HG02571 (cell line): ENCODE measurements at regions not wholly inside any gene's neighbourhood (a gene's known extent, or its start where the extent isn't known, plus 50 kb on each side); places are given as distances from the start of the nearest gene placed in this dataset.

Source experiments
- ATAC-seq: cut with Tn5 transposase; IDR thresholded peaks from one replicate; pipeline ENCODE4 v1.9.1; 2021; ENCODE audit warnings: mild to moderate bottlenecking, moderate library complexity; ENCODE audit not compliant: unreplicated experiment

DNA sequence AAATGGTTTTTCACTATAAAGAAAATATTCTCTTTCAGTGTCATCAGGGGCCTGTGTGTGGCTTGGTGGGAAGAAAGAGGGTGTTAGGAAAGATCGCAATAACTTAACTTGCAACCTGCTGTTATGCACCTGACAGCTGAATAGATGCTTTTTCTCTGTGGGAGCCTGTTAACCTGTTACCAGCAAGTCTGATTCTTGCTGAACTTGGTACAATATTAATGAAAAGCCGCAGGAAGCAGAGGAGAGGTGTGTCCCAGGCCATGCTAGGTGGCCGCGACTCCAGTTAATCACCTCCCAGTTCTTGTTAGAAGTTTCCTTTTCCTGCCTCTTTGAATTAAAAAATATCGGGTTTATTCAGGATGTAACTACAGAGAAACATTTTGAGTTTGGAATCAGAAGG lies 494.8 kb upstream of the AGA start:
- ATAC-seq = no peak

DNA sequence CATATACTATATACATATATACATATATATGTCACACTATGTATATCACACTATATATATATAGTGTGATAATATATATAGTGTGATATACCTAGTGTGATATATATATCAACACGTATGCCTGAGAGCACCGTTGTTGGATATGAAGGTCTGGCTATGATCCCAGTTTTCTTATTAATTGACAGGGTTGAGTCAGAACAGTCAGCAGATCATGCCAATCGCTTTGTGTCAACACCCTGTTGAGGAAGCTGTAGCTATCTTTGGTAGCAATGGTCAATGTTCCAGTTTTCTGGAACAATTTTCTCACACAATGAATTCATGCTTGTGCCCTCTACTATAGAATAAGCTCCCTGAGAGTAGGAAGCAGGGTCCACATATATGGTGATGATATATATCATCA lies 496.0 kb upstream of the AGA start:
- ATAC-seq = no peak

DNA sequence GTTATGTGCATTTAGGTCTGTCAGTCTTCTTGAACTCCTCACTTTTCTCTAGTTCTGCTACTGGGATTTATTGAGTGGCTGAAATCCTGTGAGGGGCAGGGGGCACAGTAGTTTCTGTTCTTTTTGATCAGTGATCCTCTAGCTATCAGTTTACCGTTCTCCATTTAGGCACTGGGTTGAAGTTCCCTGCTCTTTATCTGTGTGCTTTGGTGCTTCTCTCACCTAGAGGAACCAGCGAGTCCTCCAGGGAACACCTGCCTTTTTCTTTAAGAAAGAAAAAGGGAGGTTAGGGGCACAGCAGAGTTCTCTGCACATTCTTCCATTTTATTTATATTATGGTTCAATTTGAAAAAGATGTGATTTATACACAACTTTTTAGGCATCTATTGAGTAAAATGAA lies 503.0 kb upstream of the AGA start:
- ATAC-seq = no peak

DNA sequence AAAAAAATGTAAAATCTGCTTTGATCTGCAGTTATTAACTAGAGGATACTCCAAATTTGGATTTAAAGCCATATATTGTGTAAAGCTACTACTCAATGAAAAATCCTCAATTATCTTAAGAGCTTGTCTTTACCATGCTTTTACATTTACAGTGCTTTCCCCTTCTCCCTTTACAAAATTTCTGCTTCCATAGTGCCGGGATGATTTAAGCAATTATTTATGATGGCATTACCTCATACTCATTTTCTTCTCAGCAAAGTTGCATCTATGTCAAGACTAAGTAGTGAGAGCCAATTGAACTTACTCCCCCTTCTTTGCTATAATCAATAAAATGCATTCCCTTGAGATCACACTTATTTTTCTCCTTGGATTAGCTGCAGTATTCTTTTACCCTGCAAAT lies 505.4 kb upstream of the AGA start:
- ATAC-seq = no peak

DNA sequence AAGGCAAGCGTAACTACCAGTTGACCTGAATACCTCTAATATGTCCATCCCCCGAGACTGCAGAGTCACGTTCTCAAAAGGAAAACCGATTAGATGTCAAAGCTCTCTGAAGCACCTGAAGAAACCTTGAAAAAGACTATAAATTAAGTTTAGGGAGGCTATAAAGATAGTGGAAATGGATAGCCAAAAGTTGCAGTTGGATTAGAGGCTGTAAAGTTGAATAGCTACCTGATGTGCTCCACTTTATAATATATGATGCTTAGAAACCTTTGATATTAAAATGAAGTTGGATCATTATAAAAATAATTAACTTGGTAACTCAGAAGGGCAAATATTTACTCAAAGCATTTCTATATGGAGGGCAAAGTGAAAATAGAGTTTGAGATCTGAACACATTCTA lies 506.6 kb upstream of the AGA start:
- ATAC-seq = no peak

DNA sequence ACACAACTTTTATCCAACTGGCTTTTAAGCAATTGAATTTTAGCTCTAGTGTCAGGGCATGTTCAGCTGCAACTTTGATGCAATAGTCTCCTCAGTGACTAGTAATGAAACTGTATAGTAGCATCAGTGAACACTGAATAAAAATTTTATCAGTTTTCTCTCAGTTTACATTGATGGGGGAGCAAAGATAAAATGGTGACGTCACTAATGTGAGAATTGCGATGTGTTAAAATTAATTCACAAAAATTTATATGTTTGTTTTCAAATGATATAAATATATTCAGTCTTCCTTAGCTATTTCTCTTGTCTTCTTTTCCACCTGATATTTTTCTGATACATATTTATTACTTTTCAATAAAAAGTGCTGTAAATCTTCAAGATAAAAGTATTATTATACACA lies 508.8 kb upstream of the AGA start:
- no peak for ATAC-seq

DNA sequence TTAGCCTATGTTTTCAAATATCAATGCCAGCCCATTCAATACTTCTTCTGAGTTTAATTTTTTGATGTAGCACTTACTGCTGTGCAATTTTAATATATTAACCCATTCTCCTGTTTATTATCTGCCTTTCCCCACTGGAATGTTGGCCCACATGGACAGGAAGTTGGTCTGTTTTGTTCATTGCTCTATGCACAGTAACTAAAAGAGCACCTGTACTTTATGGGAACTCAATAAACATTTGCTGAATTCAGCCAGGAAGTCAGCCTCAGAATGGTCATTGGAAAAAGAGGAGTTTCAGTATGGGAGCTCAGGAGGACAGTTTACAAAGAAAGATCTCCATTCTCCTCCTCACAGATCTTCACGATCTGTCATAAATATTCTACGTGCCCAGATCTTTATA lies 510.5 kb upstream of the AGA start:
- ATAC-seq = no peak

DNA sequence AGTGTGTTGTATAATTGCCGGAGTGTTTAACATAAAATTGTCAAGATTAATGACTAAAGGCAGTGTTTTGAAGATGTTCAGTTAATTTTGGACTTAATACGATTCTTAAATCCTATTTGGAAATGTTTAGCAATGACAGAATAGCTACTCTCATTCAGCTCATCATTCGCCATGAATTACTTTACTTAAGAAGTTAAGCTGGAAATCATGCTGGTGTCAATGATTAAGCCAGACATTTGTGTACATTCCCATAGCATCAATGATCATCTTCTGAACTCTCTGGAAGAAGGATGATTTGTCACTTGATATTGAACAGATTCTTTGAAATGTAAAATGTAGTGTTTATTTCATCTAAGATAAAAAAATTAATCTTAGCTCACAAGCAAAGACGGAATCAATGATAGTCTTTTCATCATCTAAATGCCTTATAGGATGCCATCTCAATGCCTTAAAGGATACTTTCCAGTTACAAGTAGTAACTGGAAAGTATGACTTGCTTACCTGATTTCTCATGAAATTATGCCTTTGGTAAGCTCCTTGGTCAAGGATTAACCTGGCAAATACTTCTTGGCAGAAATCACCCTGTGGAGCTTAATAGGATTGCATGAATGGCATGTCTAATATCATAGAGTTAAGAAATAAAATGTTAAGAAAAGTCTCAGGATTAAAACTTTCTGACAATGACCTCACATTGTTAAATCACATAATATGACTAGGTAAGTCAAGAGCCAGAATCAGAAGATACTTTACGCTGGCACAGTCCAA lies 515.5 kb upstream of the AGA start:
- no peak for ATAC-seq

DNA sequence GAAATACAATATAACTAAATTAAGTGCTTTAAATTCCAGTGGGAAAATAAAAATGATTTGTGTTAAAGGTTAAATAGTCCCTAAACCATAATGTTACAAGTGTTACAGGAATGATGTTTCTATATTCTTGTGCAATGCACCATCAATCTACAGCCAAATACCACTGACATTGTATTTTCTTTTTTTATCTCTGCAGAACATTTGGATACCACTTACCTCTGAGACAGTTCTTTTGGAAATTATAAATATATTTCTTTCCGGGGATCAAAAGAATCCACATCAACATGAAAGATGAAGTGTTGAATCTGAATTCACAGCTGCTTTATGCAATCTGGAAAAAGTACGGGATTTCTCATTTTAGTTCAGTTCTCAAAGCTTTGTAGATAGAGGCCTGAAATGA lies 518.3 kb upstream of the AGA start:
- no peak for ATAC-seq

DNA sequence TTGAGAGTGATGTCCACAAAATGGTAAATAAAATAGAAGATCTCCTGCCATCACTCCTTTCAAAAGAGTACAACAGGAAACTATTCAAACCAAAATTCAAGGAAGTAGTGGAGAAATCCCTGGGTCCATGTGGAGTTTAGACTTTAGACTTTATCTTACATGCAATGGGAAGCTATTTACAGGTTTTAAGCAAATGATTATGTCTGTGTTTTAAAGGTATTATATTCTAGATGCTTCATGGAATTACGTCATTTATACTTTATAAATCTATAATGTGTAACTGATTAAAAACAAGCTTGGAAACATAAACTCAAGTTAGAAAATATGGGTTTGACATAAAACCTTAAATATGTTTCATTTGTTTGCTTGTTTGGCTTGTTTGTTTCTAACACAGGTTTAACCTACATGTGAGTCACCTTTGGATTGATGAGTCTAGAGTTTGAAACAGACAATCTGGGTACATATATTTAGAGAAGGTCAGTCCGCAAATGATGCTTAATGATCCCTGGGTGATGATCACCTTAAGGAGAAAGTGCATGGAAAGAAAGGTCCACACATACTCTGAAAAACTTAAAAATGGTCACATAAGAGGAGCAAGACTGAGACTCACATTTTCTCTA lies 519.6 kb upstream of the AGA start:
- ATAC-seq = no peak

DNA sequence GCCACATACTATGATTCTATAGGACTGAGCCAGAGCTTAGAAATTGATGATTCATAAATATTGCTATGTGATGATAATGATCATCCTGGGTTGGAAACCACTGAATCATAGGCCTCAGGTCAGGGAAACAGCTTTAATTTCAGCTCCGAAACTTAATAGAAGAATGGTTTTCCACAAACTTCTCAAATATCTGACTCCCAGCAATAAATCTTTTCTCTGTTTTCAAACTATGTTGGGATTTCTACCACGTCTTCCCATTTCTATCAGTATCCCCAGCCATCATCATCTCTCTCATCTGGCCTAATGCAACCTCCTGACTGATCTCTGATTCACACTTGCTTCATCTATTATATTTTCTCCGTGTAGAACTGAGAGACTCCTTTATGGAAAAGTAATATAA lies 521.8 kb upstream of the AGA start:
- ATAC-seq = no peak

DNA sequence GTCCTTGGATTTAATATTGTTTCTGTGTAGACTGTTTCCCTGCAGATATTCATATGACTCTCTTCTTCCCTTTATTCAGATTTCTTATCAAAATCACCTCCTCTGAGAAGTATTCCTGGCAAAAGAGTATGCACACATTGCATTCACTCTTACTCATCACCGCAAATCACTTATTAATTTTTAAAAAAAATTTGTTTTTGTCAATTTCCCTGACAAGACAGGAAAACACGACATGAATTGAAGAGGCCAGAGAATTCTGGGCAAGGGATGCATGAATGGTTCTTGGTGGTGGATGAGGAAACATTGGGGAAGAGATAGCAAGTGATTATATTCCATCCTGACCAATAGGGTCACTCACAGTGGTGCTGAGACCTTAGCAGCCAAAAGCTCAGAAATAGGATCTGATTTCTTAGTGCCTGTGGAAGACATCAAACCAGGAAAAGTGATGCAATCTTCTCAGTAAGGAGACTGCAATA lies 522.5 kb upstream of the AGA start:
- ATAC-seq = no peak

DNA sequence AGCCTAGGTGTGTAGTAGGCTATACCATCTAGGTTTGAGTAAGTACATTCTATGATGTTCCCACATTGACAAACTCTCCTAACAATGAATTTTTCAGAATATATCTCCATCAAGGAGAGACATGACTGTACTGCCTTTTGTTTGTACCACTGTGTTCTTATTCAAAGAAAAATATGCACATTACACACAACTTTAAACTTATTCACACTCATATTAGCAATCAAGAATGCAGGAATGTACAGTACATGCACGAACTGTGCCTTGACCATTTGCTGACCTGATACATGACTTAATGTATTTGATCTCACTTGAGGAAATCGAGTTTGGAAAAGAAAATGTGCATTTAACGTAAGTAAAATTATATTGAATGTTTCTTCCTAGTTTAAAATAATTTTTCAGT lies 525.1 kb upstream of the AGA start:
- no peak for ATAC-seq

DNA sequence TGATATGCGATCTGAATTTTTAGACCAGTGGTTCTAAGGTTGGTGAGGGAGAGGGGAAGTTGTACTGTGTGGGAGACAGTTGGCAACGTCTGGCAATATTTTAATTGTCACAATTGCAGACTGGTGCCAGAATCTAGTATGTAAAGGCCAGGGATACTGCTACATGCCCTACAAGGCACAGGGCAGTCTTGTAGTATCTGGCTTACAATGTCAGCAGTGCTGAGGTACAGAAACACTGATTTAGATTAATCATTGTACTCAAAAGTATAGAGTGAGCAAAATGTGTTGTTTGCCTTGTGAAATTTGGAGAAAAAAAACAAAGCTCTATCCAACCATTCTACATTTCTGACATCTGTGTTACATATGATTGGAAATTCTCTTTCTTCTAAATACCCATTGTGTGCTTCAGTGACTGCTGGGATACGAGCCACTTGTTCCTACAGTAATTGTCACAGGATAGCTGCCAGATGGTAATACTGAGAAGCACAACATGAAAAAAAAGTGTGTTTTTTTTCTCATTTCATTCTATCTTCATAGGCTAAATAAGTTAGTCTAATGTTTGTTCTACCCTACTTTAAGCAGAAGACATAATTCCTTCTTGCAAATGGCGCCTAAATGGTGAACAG lies 526.7 kb upstream of the AGA start:
- no peak for ATAC-seq

DNA sequence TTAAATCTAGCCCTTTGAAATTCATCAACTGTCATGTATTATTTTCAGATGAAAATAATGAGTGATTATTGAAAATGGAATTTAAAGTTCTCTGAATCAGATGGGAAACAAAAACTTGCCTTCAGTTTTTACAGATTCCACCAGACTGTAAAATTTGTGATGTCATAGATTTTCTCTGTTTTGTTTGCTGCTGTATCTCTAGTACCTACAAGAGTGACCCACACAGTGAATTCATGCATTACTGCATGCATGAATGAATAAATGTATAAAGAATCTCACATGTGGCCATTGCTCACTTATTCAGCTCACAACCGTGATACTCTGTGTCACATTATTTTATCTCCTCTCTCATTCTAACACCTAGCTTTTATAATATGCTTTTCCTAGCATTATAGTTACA lies 532.2 kb upstream of the AGA start:
- ATAC-seq = no peak

DNA sequence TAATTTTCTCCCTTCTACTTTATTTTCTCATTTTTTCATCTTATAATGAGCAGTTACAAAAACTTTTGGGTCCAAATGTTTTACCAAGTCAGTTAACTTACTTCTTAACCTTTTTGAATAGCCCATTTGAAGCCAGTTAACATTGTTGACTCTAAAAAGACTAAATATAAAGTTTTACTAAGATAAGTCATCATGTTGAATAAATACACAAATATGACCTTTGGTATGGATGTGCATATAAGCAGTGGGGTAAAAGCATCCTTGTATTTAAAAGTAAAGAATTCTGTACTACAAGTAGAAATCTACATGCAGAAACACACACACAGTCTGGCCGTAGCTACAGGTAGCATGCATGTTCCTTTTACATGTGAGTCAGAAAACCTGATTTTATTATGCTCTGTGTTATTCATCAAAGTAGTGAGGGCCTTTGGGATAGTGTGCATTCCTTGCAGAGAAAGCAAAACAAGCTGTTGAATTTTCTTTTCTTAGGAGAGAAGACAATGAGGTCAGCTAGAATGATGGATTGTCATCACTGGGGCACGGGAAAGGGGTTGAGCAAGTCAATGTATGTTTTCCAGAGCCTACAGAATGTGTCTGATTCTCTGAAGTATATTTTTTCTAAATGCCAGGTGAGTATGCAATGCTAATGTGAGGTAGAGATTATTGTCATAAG lies 533.2 kb upstream of the AGA start:
- ATAC-seq = no peak

DNA sequence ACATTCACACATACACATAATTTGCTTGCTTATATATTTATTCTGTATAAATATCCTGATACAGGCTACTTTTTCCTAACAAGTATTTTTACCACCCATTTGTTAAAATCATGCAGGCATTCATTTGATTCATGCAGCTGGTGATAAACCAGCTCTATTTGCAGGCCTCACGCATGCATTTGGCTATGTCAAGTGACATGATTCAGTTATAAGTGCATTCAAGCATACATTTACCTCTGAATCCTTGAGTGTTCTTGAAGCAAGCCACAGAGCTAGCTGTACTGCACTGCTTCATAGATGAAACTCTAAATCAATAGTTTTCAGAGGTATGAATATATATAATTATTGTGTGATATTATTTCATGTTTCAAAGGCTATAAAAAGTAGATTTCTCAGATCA lies 544.0 kb upstream of the AGA start:
- no peak for ATAC-seq

DNA sequence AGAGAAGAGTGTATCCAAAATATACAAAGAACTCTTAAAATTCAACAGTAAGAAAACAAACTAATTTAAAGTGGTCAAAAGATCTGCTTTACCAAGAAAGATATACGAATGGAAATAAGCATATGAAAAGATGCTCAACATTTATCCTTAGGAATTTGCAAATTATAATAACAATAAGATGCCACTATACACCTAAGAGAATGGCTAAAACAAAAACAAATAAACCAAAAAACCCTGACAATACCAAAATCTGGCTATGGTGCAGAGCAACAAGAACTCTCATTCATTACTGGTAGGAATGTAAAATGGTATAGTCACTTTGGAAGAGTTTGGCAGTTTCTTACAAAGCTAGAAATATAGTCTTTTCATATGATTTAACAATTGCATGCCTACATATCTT lies 545.7 kb upstream of the AGA start:
- no peak for ATAC-seq

DNA sequence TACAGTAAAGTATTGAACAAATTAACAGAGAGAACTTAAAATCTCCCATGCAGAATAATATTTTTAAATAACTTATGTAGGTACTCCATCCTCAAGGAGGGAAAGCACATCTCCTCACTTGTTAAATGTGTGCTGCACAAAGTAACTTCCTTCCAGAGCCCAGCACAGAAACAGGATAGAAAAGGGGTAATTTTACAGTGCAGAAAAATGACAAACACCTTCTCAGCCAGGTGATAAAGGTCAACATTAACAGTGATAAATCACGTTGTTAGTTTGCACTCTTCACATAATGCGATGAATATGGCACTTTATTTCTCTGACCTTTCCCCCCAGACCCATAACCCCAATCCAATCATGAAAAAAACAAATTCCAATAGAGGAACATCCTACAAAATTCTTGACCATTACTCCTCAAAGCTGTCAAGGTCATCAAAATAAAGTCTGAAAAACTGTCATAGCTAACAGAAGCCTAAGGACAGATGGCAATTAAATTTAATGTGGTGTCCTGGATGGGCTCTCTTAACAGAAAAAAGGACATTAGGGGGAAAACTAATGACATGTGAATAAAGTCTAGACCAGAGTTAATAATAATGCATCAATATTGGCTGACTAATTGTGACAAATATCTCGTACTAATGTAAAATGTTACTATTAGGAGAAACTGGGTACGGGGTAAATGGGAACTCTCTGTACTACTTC lies 547.4 kb upstream of the AGA start:
- no peak for ATAC-seq

DNA sequence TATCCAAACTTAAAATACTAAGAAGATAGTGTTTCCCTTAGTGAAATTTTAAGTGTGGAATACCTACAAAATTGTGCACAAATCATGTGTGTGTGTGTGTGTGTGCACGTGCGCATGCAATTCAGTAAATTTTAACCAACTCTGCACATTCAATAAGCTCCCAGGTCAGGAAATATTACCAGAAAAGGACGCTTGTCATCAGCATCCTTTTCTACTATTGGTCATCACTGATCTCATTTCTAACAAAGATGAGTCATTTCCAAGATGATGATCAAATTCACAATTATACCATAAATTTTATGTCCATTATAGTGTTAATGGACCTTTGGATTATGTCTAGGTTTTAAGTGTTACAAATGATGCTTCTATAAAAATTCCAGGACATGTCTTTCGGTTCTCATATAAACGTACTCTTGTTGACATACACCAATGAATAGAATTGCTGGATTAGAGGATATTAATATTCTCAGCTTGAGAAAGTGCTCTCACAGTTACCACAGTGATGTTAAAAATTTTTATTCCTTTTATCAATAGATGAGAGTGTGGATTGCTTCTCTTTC lies 560.9 kb upstream of the AGA start:
- ATAC-seq = no peak

DNA sequence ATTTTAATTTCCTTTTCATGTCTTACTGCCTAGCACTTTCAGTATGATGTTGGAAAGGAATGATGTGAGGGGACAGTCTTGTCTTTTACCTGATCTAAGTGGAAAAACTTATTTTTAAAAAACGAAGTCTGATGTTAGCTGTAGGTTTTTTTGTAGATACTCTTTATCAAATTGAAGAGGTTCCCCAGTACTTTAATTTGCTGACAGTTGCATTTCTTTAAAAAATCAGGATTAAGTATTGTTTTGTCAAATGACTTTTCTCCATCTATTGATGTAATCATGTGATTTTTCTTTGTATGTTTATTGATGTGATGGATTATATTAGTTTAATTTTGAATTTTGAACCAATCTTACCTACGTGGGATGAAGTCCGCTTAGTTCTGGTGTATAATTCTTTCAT lies 568.4 kb upstream of the AGA start:
- no peak for ATAC-seq
